SKM-1 treated with dmso at 0.1 percent for 144 hours (cell line): ENCODE measurements at regions not wholly inside any gene's neighbourhood (a gene's known extent, or its start where the extent isn't known, plus 50 kb on each side); places are given as distances from the start of the nearest gene placed in this dataset.
A peak's percentile ranks its signal among the peaks of the same experiment; 100 is the strongest.
"Not testable (repeated sequence)": the region's sequence is repeated elsewhere in the genome, so short reads cannot be mapped to it uniquely, and the experiment has no call there.

Experiments
- DNase-seq: peaks from one replicate; lab custom pipeline; 2025; ENCODE audit not compliant: unreplicated experiment; lab: John Stamatoyannopoulos, UW

DNA sequence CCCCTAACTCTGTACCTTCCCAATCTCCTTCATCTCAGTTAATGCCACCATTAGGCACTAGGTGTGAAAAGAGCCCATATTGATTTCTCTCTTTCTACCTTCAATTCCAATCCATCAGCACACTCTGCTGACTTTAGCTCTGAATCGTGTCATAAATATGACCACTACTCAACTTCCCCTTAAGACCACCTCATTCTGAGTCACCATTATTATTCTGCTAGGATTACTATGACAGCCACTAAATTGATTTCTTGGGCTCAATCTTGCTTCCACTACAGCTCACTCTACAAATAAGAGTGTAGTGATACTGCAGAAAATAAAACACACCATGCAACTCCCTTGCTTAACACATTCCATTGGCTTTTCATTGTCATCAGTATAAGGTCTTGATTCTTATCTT lies 1449.0 kb upstream of the FLRT2 start:
- no peak for DNase-seq

DNA sequence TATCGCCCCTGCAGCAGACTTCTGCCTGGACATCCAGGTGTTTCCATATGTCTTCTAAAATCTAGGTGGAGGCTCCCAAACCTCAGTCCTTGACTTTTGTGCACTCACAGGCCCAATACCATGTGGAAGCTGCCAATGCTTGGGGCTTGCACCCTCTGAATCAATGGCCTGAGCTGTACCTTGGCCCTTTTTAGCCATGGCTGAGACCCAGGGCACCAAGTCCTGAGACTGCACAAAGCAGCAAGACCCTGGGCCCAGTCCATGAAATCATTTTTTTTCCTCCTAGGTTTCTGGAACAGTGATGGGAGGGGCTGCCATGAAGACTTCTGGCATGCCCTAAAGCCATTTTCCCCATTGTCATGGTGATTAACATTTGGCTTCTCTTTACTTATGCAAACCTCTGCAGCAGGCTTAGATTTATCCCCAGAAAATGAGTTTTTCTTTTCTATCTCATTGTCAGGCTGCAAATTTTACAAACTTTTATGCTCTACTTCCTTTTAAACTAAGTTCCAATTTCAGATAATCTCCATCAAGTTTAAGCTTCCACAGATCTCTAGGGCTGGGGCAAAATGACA lies 1445.8 kb upstream of the FLRT2 start:
- no peak for DNase-seq

GRCh38 chr14:84085493-84085892 lies 1444.5 kb upstream of the FLRT2 start:
- DNase-seq: no peak

DNA sequence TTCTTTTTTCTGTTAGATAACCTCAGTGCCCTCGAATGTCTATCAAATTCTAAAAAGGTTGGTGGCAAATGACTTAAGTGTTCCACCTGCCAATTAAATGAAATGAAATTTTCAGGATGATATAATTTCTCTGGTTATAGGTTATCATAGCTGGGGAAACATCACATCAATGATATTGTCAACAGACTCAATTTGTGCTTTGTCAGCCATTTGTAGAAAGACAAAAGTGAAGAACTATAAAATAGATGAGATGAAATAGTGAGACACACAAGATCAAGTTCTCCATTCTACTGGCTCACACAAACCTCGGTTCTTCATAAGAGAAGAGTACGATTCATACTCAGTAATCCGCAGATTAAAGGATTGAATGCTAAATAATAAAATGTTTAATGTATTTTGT lies 1443.2 kb upstream of the FLRT2 start:
- DNase-seq: no peak

GRCh38 chr14:84087986-84088531 lies 1441.9 kb upstream of the FLRT2 start:
- no peak for DNase-seq

DNA sequence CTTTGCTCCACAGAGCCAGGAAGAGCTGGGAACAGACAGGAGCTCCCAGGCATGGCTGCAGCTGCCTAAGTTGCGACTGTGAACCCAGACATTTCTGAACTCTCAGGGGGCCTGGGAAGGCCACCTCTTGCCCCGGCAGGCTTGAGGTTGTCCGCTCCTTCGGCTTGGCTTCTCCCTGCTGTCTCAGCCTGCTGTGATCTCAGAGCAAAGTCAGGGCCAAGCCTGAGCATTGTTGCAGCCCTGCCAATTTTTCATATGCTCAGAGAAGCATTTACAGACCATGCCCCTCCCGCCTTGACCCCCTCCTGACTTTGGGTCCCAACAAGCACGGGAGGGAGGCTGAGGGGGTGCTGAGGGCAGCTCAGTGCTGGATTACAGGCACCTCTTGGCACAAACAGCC lies 1439.1 kb upstream of the FLRT2 start:
- no peak for DNase-seq

GRCh38 chr14:84095681-84096080 lies 1434.3 kb upstream of the FLRT2 start:
- no peak for DNase-seq

DNA sequence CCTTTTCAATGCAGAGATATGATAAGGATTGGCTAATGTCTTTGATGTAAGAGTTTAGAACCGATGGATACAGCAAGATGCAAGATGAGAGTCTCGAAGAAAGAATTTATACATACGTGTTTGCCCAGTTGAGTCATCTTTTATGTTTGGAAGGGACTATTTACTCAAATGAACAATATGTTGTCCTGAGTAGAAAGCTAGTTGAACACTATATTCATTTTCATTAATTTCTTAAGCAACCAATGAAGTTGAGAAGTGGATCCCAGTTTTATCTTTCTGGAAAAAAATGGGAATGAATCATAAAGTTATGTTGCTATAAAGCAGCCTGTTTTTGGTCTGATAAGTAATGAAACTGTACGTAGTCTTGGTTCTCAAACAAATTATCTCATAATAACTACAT lies 1431.7 kb upstream of the FLRT2 start:
- DNase-seq: no peak

GRCh38 chr14:84099560-84099959 lies 1430.4 kb upstream of the FLRT2 start:
- DNase-seq: not testable (repeated sequence)

GRCh38 chr14:84107835-84108343 lies 1422.1 kb upstream of the FLRT2 start:
- DNase-seq: no peak

GRCh38 chr14:84108746-84109457 lies 1421.0 kb upstream of the FLRT2 start:
- DNase-seq: no peak

DNA sequence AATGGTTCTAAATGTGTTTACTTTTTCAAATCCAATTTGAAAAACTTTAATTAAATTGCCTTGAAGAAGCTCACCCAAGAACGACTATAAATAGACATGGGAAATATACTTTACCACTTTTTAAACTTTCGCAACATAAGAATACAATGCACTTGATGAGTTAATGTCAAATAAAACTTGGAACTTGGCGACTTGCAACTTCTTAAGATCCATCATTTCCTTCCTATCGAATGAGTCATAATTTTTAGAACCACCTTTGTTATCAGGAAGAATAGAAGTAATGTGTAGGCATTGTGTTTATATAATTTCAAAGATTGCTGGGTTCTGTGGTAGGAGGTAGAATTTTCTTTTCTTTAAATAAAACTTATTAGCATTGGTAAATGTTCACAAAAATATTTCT lies 1417.4 kb upstream of the FLRT2 start:
- DNase-seq: no peak

GRCh38 chr14:84125676-84126075 lies 1404.3 kb upstream of the FLRT2 start:
- DNase-seq: no peak

DNA sequence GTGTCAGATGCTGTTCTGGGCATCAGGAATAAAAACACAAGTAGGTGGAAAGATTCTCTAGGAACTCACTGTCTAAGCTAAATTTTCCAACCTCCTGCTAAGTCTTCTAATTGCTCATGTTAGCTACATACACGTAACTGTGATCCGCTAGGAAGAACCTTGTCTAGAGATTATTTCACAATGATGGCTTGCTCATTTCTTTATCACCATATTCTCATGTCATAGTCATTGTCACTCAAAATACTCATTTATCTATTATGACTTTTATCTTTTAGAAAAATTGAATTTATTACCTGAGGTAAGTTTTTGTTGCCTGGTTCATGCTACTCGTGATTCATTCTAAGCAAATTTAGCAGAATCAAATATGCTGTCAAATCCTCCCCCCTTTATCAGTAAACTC lies 1402.4 kb upstream of the FLRT2 start:
- DNase-seq: no peak

DNA sequence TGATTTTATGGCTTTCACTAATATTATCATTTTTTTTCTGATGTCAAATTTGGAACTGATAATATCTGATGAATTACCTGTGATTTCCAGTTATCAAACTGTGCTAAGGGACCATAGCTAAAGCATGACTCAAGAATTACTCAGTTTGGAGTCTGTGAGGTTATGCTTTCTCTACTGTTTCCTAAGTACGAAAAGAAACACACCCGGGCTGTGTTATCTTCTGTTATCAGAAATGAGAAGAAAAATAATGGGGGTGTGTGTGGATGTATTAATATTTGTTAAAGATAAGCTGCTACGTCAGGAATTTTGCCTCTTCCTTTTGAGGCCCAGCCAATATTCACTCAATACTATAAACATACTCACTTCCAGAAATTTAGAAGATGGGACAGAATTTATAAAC lies 1401.9 kb upstream of the FLRT2 start:
- DNase-seq: no peak

DNA sequence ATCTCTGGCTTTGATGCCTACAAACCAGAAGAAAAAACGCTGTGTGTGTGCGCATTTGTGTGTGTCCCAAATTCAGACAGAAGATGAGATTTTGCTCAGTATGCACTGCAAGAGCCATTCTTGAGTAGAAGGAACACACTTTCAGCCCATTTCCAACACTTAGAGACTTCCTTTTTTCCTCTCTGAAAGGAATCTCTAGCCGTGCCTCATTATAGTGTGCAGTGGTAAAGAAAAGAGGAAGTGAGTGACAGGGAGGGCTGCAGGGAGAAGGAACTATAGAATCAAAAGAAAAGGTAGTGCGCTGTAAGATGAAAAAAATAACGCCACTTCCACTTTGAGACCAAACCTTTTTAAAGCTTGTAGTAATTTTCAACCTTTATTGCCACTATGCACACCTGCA lies 1400.9 kb upstream of the FLRT2 start:
- peak; percentile 86 for DNase-seq

DNA sequence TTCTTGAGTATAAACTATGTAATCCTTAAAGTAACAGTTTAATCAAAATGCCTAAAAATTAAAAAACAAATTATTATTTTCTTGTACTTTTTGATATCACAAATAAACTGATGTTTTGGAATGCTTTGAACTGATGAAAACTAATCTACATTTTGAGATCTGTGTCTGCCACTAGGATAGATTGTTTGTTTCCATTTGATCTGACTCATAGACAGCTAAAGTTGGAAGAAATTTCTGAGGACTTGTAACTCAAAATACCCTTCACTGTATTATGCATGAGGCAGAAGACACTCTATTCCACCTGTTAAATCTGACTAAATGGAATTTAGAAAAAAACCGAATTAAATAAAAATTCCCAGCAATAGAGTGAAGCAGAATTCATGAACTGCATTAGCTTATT lies 1400.0 kb upstream of the FLRT2 start:
- DNase-seq: no peak

DNA sequence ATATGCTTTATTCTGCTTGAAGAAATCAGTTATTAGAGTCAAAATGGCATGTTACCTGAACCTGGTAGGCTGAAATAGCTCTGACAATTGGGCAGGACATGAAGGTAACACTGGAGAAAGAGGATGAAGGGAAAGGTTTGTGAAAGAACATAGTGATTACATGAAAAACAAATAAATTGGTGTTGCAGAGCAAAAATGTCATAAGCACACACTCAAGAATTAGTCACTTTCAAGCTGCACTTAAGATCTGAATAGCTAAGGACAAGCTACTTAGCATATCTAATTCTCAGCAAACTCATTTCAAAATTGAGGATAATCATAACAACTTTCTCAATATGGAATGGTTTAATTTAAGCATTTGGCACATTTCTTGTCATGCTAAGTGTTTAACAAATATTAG lies 1398.0 kb upstream of the FLRT2 start:
- DNase-seq: no peak

- DNase-seq: no peak
These were observed 1385.8 kb upstream of the FLRT2 start for GRCh38 chr14:84144166-84144565.

- DNase-seq: no peak
These were observed 1377.5 kb upstream of the FLRT2 start for GRCh38 chr14:84152452-84152851.

GRCh38 chr14:84162633-84163032 lies 1367.3 kb upstream of the FLRT2 start:
- no peak for DNase-seq

DNA sequence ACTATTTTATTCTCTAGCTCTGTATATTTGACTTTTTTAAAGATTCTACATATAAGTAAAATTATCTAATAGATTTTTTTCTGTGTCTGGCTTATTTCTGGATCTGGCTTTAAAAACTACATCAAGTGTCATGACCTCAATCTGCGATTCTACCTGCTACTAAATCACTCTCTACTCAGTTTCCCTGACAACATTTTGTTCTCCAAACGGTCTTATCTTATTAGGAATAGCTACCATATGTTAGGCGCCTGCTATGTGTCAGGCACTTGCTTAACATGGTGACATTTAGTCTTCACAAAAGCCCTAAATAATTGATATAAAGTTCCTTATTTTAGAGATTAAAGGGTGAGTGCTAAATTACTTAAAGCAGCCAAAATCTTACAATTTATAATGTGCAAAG lies 1362.9 kb upstream of the FLRT2 start:
- no peak for DNase-seq

DNA sequence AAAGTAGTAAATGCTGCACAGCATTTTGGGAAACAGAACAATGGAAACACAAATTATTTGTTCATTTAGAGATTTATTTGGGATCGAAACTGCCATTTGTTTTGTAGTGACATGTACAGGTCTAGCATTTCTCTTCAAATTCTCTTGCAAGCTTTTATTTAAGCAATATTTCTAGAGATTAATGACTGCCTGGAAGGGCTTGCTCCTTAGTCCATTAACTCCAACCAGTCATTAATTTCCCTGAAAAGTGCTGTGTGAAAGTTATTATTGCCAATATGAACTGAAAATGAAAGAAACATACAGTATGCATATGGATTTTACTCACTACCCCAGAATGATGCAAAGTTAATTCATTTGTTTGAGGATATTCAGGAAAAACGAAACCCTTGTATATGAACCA lies 1349.6 kb upstream of the FLRT2 start:
- DNase-seq: no peak
